Mesothelial cell of epicardium (in vitro differentiated cells): ENCODE measurements at regions not wholly inside any gene's neighbourhood (a gene's known extent, or its start where the extent isn't known, plus 50 kb on each side); places are given as distances from the start of the nearest gene placed in this dataset.

Experiments used
- DNase-seq, 2 experiments: peaks; one replicate each; pipeline ENCODE4 v3.0.0; 2021; ENCODE audit warnings: low spot score in 2 of 2; ENCODE audit not compliant: unreplicated experiment in 2 of 2
- H3K27ac Mint-ChIP-seq: 2 replicates; pipeline ENCODE4 v1.8.0; 2021; ENCODE audit warnings: mixed read lengths
- H3K27me3 Mint-ChIP-seq: 2 replicates; pipeline ENCODE4 v1.8.0; 2021; ENCODE audit warnings: low read depth, mixed read lengths
- H3K36me3 Mint-ChIP-seq: 2 replicates; pipeline ENCODE4 v1.8.0; 2021; ENCODE audit warnings: mixed read lengths
- H3K4me1 Mint-ChIP-seq: 2 replicates; pipeline ENCODE4 v1.8.0; 2021; ENCODE audit warnings: mixed read lengths
- H3K4me3 Mint-ChIP-seq: 2 replicates; pipeline ENCODE4 v1.8.0; 2021; ENCODE audit warnings: mild to moderate bottlenecking, moderate library complexity, mixed read lengths
- H3K9me3 Mint-ChIP-seq: 2 replicates; pipeline ENCODE4 v1.8.0; 2021; ENCODE audit warnings: mixed read lengths
- CTCF ChIP-seq: fragments of 200-600 bp; sonication (generic); IDR thresholded peaks from one replicate; pipeline ENCODE4 v1.5.0; 2021; ENCODE audit warnings: antibody characterized with exemption; ENCODE audit not compliant: unreplicated experiment

GRCh38 chr3:87161851-87162250 is 65.3 kb upstream of the CHMP2B start:
- H3K27ac Mint-ChIP-seq: no peak overlapping the region
- H3K36me3 Mint-ChIP-seq: peaks cover 3% of the 10 kb centered on the region
- H3K4me3 Mint-ChIP-seq: no peak overlapping the region
- TF ChIP-seq CTCF: no peak
- peaks cover 35% of the 10 kb centered on the region for H3K4me1 Mint-ChIP-seq
- peaks cover 10% of the 10 kb centered on the region for H3K9me3 Mint-ChIP-seq
- no peak for DNase-seq
- peaks cover 7% of the 10 kb centered on the region for H3K27me3 Mint-ChIP-seq

- H3K36me3 Mint-ChIP-seq: peaks cover 3% of the 10 kb centered on the region
- no peak overlapping the region for H3K27ac Mint-ChIP-seq
- H3K9me3 Mint-ChIP-seq: peaks cover 10% of the 10 kb centered on the region
- H3K27me3 Mint-ChIP-seq: peaks cover 7% of the 10 kb centered on the region
- TF ChIP-seq CTCF: no peak
- no peak overlapping the region for H3K4me3 Mint-ChIP-seq
- DNase-seq: no peak
- H3K4me1 Mint-ChIP-seq: peaks cover 39% of the 10 kb centered on the region
These were observed 65.7 kb upstream of the CHMP2B start for GRCh38 chr3:87161417-87161816.

GRCh38 chr3:87161013-87161412 is 66.1 kb upstream of the CHMP2B start:
- Mint-ChIP-seq H3K36me3 (peaks cover under 1% of the 10 kb centered on the region), H3K9me3 (peaks cover 7% of the 10 kb centered on the region), H3K4me1 (peaks cover 39% of the 10 kb centered on the region), H3K27me3 (peaks cover 7% of the 10 kb centered on the region), H3K27ac (no peak overlapping the region), H3K4me3 (no peak overlapping the region)
- TF ChIP-seq CTCF: no peak
- DNase-seq: no peak

- Mint-ChIP-seq H3K27ac (peak overlapping the region; percentile 82), H3K4me3 (no peak overlapping the region)
- no peak for TF ChIP-seq CTCF
These were observed 68.3 kb upstream of the CHMP2B start for GRCh38 chr3:87158823-87159222.

GRCh38 chr3:87148020-87148419 is 79.1 kb upstream of the CHMP2B start:
- peaks cover 18% of the 10 kb centered on the region for H3K9me3 Mint-ChIP-seq
- H3K36me3 Mint-ChIP-seq: peaks cover 2% of the 10 kb centered on the region
- H3K27me3 Mint-ChIP-seq: peaks cover 7% of the 10 kb centered on the region
- no peak for DNase-seq
- no peak overlapping the region for H3K4me3 Mint-ChIP-seq
- no peak overlapping the region for H3K27ac Mint-ChIP-seq
- TF ChIP-seq CTCF: no peak
- H3K4me1 Mint-ChIP-seq: peaks cover 5% of the 10 kb centered on the region

More at GRCh38 chr3:87158823-87159222, 68.3 kb upstream of the CHMP2B start:
- Mint-ChIP-seq H3K4me1 (peaks cover 42% of the 10 kb centered on the region), H3K36me3 (no peaks in the 10 kb centered on the region), H3K27me3 (peaks cover 10% of the 10 kb centered on the region), H3K9me3 (no peaks in the 10 kb centered on the region)
- DNase-seq: no peak

GRCh38 chr3:87147562-87147961 is 79.5 kb upstream of the CHMP2B start:
- no peak for TF ChIP-seq CTCF
- no peak overlapping the region for H3K27ac Mint-ChIP-seq
- DNase-seq: no peak
- peaks cover 5% of the 10 kb centered on the region for H3K4me1 Mint-ChIP-seq
- peaks cover 21% of the 10 kb centered on the region for H3K9me3 Mint-ChIP-seq
- H3K27me3 Mint-ChIP-seq: peaks cover 7% of the 10 kb centered on the region
- H3K4me3 Mint-ChIP-seq: no peak overlapping the region
- H3K36me3 Mint-ChIP-seq: peaks cover 2% of the 10 kb centered on the region
